ENCODE measurements at regions not wholly inside any gene's neighbourhood (a gene's known extent, or its start where the extent isn't known, plus 50 kb on each side); places are given as distances from the start of the nearest gene placed in this dataset.

DNA sequence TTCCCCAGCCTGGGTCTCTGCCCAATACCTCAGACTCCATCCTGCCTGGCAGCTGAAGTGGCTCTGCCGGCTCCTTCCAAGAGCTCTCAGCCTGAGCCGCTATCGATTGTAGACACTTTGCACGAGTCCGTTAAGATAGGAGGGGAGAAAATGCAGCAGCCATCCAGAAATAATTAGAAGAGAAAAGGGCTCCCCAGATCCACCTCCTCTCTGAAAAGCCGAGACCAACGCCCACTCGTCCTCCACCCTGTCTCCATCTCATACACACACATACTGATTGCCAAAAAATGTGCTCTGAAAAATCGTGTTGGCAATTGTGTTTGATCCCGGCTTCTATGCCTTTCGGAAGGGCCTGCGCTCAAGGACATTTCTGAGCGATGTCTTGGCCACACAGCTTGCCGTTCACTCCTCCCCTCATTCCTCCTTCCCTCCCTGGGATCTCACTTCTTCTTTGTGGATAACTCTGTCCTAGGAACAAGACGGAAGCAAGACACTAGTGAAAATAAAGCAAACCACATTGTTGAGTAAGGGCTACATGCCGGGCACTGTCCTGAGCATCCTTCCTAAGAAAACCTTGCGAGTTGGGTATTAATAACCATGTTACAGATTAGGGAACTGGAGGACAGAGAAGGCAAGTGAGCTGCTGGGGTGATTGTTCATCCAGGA, 372.8 kb upstream of the MYT1L start:
- DNase-seq: no peak

DNA sequence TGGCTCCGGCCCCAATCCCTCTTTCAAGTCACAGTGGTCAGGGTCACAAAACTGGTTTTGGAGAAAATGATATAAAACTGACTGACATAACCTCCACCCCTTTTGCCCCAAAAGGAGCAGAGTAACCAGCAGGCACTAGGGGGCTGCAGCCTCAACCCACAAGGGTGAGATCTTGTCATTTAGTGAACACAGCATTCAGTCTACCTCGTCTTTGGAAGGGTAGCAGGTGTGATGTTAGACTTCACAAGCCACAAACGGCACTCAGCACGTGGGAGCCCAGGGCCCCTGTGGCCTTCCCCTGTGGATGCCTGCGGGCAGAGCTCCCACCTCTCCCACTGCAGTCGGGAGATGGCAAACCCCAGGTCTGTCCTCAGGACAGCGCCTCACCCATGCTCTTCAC, 372.1 kb upstream of the MYT1L start:
- DNase-seq: no peak

DNA sequence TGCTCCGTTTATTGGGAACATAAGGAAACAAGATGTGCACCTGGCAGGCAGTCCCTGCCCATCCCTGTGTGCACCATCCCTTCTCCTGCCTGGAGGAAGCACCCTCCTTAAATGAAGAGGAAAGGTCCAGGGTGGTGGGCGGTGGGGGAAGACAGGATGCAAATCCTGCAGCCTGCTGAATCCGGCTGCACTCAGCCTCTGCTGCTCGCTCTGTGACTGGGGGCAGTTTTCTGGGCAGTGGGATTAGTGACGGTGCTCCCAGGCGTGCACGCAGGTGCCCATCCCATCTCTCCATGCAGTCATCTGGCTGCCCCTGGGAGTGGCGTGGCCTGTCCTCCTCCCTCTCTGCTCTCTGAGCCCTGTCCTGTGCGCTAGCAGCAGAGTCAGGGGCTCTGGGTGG, 371.3 kb upstream of the MYT1L start:
- no peak for DNase-seq

DNA sequence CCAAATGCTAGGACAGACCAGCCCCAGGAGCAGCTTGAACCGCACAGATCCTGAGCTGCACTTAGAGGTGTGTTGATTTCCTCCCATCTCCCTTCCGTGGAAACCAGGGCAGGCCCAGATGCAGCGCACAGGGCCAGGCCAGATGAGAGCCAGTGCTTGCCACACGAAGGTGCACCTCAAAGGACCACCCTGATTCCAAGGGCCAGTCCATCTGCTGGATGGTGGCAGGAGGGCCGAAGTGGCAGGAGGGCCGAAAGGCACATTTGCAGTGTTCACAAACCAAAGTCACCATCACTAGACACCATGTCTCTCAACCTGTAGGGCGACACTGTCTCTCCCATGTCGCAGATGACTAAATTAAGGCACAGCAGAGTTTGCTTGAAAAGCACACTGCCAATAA, 370.7 kb upstream of the MYT1L start:
- no peak for DNase-seq

DNA sequence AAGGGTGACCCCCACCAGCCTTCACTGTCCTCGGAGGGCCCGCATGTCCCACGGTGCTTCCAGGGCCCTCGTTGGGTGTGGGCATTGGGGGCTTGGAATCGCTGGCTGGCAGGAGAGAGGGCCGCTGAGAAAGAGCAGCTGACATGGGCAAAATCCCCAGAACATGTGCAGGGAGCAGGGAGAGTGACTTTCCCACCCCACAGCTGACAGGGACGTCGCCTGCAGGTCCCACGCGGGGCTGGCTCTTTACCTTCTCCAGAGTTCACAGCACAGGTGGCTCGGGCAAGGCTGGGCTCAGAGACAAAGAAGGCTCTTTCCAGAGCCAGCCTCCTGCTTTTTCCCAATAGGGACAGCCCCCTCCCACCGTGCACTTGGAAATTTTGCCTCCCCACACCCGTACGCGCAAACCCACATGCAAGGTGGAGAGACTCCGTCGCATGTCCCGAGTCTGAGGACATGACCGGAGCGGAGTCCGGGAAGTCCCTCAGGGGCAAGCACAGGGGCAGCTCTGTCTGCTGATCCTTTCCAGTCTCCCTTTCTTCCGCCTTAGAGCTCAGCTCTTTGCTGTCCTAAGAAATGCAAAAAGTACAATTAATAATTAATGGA, 370.2 kb upstream of the MYT1L start:
- DNase-seq: no peak

DNA sequence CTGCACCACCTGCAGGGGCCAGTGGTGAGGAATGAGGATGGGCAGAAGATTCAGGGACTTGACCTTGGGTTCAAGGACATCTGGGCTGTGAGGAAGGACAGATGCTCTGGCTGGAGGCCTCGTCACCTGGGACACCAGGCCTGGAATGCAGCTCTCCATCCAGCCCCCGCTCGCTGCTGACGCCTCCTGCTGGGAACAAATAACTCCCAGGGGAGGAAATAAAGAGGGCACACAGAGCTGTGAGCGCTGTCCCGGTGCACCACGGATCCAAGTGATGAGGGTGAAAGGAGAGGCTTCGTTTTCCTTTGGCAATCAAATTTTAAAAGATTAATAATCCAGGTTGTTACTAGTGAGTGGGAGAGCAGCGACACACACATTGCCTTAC, 368.0 kb upstream of the MYT1L start:
- no peak for DNase-seq

DNA sequence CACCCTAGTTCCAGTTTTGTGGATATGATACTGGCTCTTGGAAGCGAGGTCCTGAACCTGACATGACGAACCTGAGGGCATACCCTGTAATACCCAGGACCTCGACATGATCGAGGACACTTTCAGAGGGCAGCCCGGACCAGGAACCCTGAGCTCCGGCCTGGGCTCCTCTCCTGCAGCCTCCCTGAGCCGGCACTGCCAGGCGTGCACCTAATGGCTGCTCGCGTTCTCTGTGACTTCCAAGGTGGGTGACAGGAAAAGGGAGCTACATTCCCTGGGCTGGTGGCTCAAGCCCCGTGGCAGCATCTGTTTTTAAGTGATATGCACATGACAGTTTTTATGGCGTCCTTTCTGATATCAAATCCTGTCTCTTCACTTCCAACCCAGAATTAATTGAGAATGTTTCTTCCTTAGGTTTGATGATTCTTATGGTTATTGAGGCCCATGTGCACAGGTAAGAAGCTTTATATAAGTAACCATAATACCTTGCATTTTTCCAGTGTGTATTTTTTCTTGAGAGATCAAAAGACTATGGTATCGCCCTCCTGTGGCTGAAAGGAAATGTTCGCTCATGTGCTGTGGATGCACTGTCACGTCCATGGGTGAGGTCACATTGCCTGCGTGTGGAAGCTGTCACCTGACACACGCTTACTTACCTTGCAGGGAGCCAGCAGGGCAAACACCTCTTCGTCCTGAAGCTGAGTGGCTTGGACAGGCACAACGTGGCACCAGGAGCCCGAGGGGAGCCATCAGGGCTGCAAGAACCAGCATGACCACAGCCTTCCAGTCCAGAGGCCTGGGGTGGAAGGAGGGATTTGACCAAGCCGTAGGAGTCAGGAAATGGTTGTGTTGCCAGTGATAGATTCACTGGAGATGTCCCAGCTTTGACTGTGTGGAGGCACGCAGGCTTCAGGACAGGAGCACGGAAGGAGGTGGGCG, 367.4 kb upstream of the MYT1L start:
- DNase-seq: no peak

DNA sequence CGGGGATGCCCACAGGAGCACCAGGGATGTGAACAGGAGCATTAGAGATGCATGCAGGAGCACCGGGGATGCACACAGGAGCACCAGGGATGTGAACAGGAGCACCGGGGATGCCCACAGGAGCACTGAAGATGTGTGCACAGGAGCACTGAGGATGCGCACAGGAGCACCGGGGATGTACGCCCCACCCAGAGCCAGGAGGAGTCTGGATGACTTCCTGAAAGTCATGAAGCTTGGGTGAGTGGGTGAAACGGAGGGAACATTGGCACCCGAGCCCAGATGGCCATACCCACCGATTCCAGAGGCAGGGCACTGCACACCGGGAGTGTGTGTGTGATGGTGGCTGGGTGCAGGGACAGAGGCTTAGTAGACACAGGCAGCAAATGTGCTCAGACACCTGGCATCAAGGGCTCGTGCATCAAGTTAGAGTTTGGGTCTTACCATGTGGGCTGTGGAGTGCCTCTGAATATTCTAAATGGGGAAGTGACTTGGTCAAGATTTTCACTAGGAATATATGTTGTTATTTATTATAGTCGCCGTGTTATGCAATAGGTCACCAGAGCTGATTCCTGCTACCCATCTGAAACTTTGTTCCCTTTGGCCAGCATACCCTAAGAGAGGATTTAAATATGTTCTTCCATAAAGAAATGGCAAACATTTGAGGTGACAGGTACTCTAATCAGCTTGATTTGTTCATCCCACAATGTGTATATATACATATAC, 365.8 kb upstream of the MYT1L start:
- no peak for DNase-seq

DNA sequence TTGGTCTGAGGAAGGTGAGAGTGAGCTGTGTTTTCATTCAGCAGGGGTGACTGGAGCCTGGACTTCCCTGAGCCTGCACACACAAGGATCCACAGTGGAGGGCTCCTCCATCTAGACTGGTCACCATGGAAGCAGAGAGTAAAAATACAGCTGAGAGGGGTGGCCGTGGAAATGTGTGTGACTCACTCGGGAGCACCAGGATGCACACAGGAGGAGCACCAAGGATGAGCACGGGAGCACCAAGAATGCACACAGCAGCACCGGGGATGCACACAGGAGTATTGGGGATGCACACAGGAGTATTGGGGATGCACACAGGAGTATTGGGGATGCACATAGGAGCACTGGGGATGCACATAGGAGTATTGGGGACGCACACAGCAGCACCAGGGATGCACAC, 365.2 kb upstream of the MYT1L start:
- DNase-seq: no peak

DNA sequence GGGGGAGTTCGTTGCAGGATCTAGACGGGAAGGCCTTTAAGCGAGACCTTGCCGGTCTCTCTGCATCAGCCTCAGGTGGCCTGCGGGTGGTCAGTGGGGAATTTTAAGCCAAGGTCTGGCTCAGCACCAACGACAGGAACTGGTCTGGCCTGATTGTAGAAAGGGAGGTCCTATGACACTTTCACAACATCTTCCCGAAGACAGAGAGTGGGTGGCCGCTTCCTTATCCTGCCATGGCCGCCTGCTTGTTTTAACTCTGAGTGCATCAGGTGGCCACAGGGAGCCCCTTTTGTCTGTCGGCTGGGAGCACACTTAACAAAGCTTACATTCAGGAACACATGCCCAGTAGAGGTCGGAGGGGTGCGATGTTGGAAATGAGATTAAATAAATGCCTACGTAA, 363.7 kb upstream of the MYT1L start:
- DNase-seq: no peak

DNA sequence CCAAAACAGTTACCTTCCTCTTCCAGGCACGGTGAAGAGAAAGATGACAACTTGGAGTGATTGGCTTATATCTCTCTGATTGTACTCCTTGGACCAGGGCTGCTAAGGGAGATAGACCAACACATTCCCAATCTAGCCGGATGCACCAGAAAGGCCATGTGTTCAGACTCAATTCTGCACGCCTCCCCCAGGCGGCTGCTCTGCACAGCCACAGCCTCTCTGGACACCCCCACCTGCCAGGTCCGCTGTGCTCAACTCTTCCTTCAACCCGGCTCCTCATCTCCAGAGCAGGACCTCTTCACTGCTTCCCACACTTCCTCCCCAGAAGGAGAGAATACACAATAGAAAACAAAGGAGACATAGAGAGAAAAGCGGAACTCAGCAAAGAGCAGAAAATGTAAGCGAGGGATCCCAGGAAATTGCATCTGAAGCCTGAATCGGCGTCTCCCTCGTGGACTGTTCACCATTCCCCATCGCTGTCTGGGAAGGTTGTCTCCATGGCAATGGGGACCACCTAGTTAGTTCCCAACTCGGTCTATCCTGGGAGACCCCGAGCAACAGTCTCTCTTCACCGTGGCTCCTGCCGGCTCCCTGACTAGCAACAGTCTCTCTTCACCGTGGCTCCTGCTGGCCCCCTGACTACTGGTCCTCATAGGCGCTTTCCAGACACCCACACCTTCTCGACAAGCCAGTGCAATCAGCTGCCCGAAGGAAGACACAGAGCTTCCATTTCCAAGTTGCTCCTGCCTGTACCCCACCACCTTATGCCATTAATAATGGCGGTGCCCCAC, 361.7 kb upstream of the MYT1L start:
- DNase-seq: no peak

DNA sequence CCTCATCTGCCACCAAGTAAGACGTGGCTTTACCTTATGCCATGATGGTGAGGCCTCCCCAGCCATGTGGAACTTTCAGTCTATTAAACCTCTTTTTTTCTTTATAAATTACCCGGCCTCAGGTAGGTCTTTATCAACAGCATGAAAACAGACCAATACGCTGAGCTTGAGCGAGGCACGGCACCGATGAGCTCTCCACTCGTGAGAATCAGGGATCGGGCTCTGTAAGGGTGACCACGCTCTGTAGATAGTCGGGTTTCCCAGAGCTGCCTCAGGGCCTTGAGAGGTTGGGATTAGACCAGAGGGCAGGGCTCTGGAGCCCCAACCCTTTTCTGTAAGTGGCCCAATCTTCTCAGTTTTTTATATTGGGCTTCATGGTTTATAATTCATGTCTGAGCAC, 360.3 kb upstream of the MYT1L start:
- DNase-seq: no peak

DNA sequence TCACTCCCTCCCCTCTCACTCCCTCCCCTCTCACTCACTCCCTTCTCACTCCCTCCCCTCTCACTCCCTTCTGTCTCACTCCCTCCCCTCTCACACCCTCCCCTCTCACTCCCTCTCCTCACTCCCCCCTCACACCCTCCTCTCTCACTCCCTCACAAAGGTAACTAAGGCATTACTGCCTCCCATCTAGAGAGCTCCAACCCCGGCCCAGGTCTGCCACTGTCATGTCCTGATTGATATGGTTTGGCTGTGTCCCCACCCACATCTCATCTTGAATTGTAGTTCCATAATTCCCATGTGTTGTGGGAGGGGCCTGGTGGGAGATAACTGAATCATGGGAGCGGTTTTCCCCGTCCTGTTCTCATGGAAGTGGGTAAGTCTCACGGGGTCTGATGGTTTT, 359.9 kb upstream of the MYT1L start:
- no peak for DNase-seq

DNA sequence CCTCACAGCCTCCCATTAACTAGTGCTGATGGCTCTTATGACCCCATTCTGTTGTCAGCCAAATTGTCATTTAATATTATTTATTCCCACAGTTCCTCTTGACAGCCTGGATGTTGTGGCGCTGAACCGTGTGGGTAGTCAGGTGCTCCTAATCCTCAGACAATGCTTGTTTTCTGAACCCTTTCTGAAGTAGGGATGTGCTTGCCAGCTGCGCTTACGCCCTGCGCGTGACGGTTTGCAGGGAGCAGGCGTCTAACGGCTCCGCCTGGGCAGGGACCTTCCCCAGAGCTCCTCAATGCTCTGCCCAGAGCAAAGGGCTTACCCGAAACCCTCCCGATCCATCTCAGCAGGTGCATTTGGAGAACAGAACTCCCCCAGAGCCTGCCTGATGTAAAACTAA, 358.2 kb upstream of the MYT1L start:
- no peak for DNase-seq

DNA sequence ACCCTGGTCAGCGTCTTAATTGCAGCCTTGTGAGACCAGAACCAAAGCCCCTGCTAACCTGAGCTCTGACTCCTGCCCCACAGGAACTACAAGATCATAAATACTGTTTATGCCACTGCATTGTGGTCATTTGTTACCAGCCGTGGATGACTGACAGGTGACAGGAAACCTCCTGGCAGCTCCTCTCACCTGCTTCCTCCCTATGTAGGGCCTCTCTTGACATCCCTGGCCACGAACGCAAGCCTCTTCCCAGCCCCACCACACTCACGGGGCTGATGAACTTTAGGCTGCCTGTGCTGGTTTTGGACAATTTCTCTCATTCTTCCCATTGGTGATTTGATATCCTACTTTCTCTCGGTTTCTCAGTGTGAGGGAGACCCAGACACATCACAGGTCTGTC, 357.2 kb upstream of the MYT1L start:
- no peak for DNase-seq

DNA sequence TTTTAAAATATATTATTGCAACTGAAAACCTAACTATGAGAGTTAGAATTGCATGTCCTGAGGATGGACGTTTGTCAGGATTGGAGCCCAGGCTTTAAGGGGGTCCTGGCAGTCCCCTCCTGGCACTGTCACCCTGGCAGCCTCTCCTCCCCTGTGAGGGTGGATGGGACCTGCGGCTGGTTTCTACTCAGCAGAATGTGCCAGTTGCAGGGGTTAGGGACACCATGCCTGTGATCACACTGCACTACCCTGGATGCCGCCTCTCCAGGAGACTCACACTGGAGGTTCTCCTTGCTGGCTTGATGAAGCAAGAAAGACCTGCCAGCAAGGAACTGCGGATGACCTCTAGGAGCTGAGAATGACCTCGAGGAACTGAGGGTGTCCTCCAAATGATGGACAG, 356.7 kb upstream of the MYT1L start:
- no peak for DNase-seq

DNA sequence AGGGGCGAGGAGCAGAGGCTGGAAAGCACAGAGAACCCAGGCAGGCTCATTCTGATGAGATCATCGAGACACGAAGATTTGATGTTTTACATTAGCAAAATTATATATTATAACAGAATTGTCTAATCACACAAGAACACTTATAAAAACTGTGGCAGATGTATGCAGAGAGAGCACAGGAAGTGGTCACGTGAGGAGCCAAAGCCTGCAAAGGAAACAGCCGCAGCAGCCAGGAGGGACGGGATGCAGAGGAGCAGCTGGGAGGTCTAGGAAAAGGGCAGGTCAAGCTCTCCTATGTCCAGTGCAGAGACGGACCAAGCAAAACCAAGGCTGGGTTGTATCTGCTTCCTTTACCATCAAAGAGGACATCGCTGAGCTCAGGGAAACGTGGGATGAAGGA, 355.1 kb upstream of the MYT1L start:
- DNase-seq: no peak

DNA sequence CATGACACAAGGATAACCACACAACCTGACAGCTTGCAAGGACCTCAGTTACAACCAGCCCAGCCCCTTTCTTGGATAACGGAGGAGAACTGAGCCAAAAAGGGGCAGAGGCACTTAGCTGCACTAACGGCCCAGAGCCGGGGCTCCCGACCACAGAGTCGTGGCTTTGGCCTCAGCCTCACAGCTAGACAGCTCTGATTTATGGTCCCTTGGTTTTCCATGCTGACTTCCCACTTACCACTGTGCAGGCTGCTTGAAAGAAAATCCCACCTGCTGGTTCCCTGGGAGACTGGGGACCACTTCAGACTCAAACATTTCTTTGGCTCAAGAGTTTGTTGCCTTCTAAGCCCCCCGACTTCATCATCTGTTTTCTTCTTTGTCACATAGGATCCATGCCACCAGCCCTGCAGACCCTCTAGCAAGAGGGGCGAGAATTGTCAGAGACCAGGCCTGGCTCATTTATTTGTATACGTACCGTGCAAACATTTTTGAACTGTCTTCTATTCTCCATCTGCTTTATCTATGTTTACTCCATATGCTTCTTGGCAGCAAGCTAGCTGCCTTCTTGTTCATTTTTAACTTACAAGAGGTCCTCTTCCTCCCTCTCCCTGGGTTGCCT, 352.6 kb upstream of the MYT1L start:
- DNase-seq: no peak

DNA sequence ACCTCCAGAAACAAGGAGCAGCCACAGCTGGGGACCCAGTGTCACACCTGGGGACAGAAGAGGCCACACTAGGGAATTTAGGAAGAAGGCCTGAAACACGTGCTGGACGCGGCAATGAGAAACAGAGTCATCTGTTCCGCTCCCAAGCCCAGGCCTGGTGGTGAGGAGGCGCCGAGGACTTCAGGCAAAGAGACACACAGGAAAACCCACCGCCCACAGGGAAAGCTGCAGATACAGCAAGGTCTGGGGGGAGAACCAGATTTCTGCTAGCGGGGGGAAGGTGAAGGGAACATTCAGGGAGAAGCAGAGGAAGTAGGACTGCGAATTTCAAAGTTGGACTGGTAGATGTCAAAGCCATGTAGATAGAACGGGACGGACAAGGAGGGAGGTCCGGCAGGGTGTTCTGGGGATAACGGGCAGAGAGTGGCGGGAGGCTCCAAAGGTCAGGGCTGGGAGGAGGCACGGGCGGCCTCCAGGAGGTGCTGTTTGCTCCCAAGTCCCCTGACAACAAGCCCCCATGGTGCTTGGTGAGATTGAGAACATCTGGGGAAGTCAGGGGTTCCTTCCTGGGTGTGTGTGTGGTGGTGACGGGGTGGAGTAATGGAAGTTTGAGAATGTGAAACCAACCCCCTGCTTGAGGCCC, 351.7 kb upstream of the MYT1L start:
- no peak for DNase-seq

DNA sequence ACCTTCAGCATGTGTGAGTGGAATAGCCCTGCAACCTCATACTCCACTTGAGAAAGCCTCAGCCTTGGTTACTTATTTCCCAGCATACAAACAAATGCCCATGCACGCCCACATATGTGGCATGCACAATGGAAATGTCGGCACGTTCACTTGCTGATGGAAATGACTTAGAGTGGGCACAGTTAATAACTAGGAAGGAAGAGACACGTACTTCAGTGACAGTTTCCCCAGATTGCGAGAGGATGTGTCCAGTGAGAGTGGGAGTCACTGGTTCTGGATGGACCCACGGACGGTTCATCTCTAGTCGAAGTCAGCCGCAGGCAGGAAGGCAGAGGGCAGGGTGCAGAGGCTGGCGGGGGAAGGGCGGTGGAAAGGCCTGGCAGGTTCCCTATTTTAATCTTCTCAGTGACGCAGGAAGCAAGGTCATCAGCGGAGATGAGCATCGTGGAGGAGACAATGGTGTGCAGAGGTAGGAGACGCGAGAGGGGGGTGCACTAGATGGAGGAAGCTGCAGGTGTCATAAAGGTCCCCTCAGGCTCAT, 350.7 kb upstream of the MYT1L start:
- no peak for DNase-seq

DNA sequence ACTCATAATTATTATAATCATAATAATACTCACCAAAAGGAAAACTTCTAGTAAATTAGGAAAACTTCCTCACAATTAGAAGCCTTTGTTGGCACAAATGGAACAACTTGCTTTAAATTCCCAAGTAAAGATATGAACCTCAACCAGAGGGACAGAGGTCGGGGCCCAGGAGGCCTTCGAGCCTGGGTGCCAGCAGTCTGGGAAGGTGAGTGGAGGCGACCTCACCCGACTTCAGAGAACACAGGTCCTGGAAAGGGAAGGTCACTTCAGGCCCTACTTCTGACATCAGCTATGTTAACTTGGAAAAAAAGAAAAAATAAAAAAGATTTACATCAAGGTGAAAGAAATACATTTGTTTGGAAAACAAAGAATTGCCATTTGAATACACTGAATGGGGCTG, 350.0 kb upstream of the MYT1L start:
- no peak for DNase-seq

Measured in activated CD8-positive, alpha-beta memory T cell treated with anti-CD3 and anti-CD28 coated beads, Interleukin-2, amount 50 U/mL, for 48 hours (primary cell).